OCI-LY3 (cell line): ENCODE measurements at regions not wholly inside any gene's neighbourhood (a gene's known extent, or its start where the extent isn't known, plus 50 kb on each side); places are given as distances from the start of the nearest gene placed in this dataset.
"Not testable (repeated sequence)": the region's sequence is repeated elsewhere in the genome, so short reads cannot be mapped to it uniquely, and the experiment has no call there.

ENCODE experiments used
- H2AFZ ChIP-seq: fragments of 200-600, 300-600 bp; shearing (Covaris generic); 2 replicates; pipeline ENCODE4 v1.6.0; 2014; ENCODE audit warnings: antibody characterized with exemption, low read depth, low read length
- H3K27ac ChIP-seq: fragments of 200-600, 300-600 bp; sonication (generic); 2 replicates; pipeline ENCODE4 v1.5.1; 2014; ENCODE audit warnings: mild to moderate bottlenecking, low read length, moderate library complexity, mixed read lengths
- H3K27me3 ChIP-seq: fragments of 200-600, 300-600 bp; sonication (generic); 2 replicates; pipeline ENCODE4 v1.6.1; 2014; ENCODE audit warnings: low read depth, low read length, mixed read lengths
- H3K36me3 ChIP-seq: fragments of 200-600, 300-600 bp; sonication (generic); replicated peaks from 2 replicates; pipeline ENCODE3; 2014; ENCODE audit warnings: low read depth, low read length, mixed read lengths
- H3K4me1 ChIP-seq: fragments of 300-600, 200-600 bp; sonication (generic); 2 replicates; pipeline ENCODE4 v1.6.1; 2014; ENCODE audit warnings: low read length, mixed read lengths
- H3K4me2 ChIP-seq: fragments of 200-600, 300-600 bp; sonication (generic); 2 replicates; pipeline ENCODE4 v1.6.1; 2014; ENCODE audit warnings: low read length, mixed read lengths
- H3K4me3 ChIP-seq: fragments of 300-600, 200-600 bp; sonication (generic); 2 replicates; pipeline ENCODE4 v1.5.1; 2014; ENCODE audit warnings: antibody characterized with exemption, mild to moderate bottlenecking, low read length, moderate library complexity
- H3K79me2 ChIP-seq: fragments of 300-600, 200-600 bp; shearing (Covaris generic); 2 replicates; pipeline ENCODE4 v1.6.1; 2014; ENCODE audit warnings: mild to moderate bottlenecking, low read length, mixed read lengths
- H3K9ac ChIP-seq: fragments of 300-600, 200-600 bp; shearing (Covaris generic); 2 replicates; pipeline ENCODE4 v1.6.0; 2014; ENCODE audit warnings: mild to moderate bottlenecking, low read length, moderate library complexity
- H3K9me3 ChIP-seq: fragments of 200-600, 300-600 bp; shearing (Covaris generic); 2 replicates; pipeline ENCODE4 v1.6.1; 2014; ENCODE audit warnings: low read length, mixed read lengths; ENCODE audit not compliant: insufficient read depth
- H4K20me1 ChIP-seq: fragments of 200-600, 300-600 bp; sonication (generic); 2 replicates; pipeline ENCODE4 v1.6.1; 2016; ENCODE audit warnings: low read length, mixed read lengths; ENCODE audit not compliant: insufficient read depth
- EZH2phosphoT487 ChIP-seq: fragments of 200-600 bp; shearing (Covaris generic); IDR thresholded peaks from 2 replicates; pipeline ENCODE4 v1.6.1; 2018; ENCODE audit warnings: antibody characterized with exemption, mixed run types, low read depth
- TF ChIP-seq, protein P1 (sequence below): fragments of 200-600, 300-600 bp; sonication (generic); IDR thresholded peaks from 2 replicates; pipeline ENCODE4 v1.5.1; 2014; ENCODE audit warnings: antibody characterized with exemption, low read length, low read depth

GRCh38 chr3:194956697-194957396 is 271.2 kb downstream of the FAM43A start:
- Histone ChIP-seq H3K79me2 (no peaks in the 10 kb centered on the region), H3K4me3 (no peak overlapping the region), H3K4me2 (no peak overlapping the region), H3K36me3 (no peaks in the 10 kb centered on the region), H3K27me3 (0 out of 2 replicates have a peak, but pooled peaks cover 8% of the 10 kb centered on the region), H3K9me3 (no peaks in the 10 kb centered on the region), H4K20me1 (no peaks in the 10 kb centered on the region), H3K9ac (no peak overlapping the region), H3K4me1 (no peaks in the 10 kb centered on the region), H3K27ac (no peak overlapping the region), H2AFZ (no peak overlapping the region)
- no peak for TF ChIP-seq EZH2phosphoT487

- H3K36me3 ChIP-seq, result no peaks in the 10 kb centered on the region
- H3K4me1 ChIP-seq, result no peaks in the 10 kb centered on the region
- no peak overlapping the region for H3K27ac ChIP-seq
- no peak overlapping the region for H3K4me2 ChIP-seq
- no peak overlapping the region for H2AFZ ChIP-seq
- H3K27me3 ChIP-seq, result 0 out of 2 replicates have a peak, but pooled peaks cover 8% of the 10 kb centered on the region
- no peaks in the 10 kb centered on the region for H3K79me2 ChIP-seq
- no peaks in the 10 kb centered on the region for H3K9me3 ChIP-seq
- H3K9ac ChIP-seq, result no peak overlapping the region
- no peak for TF ChIP-seq EZH2phosphoT487
- TF ChIP-seq, protein P1, sequence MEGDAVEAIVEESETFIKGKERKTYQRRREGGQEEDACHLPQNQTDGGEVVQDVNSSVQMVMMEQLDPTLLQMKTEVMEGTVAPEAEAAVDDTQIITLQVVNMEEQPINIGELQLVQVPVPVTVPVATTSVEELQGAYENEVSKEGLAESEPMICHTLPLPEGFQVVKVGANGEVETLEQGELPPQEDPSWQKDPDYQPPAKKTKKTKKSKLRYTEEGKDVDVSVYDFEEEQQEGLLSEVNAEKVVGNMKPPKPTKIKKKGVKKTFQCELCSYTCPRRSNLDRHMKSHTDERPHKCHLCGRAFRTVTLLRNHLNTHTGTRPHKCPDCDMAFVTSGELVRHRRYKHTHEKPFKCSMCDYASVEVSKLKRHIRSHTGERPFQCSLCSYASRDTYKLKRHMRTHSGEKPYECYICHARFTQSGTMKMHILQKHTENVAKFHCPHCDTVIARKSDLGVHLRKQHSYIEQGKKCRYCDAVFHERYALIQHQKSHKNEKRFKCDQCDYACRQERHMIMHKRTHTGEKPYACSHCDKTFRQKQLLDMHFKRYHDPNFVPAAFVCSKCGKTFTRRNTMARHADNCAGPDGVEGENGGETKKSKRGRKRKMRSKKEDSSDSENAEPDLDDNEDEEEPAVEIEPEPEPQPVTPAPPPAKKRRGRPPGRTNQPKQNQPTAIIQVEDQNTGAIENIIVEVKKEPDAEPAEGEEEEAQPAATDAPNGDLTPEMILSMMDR, result no peak
- no peak overlapping the region for H3K4me3 ChIP-seq
- H4K20me1 ChIP-seq, result no peaks in the 10 kb centered on the region
These were observed 272.1 kb downstream of the FAM43A start for GRCh38 chr3:194957743-194958240.

DNA sequence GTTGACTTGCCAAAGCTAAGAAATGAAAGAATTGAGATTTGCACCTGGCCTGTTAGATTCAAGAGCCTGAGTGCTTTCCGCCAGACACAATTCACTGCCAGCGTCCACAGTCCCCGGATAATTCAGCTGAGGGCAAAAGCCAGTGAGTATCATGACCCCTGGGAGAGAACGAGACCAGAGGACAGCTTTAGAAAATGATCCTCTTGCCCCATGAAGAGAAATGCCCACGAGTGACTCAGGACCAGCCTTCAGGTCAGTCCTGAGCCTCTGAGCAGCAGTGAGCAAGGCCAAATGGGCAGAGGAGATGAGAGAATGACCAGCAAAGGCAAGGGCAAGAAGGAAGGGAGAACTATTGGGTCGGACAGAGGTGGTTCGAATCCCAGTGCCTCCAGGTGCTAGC is 273.5 kb downstream of the FAM43A start:
- Histone ChIP-seq H3K27ac (no peak overlapping the region), H3K9me3 (no peaks in the 10 kb centered on the region), H2AFZ (no peak overlapping the region), H3K9ac (no peak overlapping the region), H3K36me3 (no peaks in the 10 kb centered on the region), H3K4me2 (no peak overlapping the region), H3K27me3 (0 out of 2 replicates have a peak, but pooled peaks cover 8% of the 10 kb centered on the region), H3K4me1 (no peaks in the 10 kb centered on the region), H4K20me1 (no peaks in the 10 kb centered on the region), H3K4me3 (no peak overlapping the region), H3K79me2 (no peaks in the 10 kb centered on the region)
- TF ChIP-seq, protein P1, result no peak
- no peak for TF ChIP-seq EZH2phosphoT487

GRCh38 chr3:194959666-194960065 is 274.0 kb downstream of the FAM43A start:
- H3K9ac ChIP-seq, H3K9me3 ChIP-seq, H4K20me1 ChIP-seq, H3K4me2 ChIP-seq, H3K27ac ChIP-seq, H3K4me3 ChIP-seq, H2AFZ ChIP-seq, H3K79me2 ChIP-seq, H3K4me1 ChIP-seq, H3K36me3 ChIP-seq, H3K27me3 ChIP-seq: not testable (repeated sequence)

DNA sequence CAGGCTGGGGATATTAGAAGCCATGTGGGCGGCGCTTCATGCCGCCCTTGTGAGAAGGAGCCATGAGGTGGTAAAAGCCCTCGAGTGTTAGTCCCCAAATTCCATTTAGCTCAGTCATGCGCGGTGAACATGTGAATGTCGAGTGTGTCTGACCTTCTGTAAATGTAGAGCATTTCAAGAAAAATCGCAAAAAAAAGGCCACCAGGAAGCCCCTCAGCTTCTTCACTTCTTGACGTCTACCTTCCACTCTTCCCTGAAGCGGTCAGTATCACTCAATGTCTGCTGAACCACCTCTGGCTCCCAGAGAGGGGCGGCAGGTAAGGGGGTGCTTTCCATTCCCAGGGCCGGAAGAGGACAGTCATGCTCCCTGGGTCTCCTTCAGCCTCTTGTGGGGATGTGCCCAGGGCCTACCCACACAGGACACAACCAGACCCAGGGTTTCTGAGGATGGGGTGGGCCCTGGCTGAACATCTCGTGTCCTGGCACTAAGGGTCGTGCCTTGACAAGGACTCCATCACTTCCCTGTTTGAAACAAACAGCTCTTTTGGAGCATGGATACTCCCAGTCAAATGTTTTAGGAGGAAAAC is 274.9 kb downstream of the FAM43A start:
- H3K9me3 ChIP-seq, result no peaks in the 10 kb centered on the region
- H3K36me3 ChIP-seq, result no peaks in the 10 kb centered on the region
- H3K4me2 ChIP-seq, result no peak overlapping the region
- no peak overlapping the region for H3K27ac ChIP-seq
- no peak overlapping the region for H3K9ac ChIP-seq
- H4K20me1 ChIP-seq, result no peaks in the 10 kb centered on the region
- H3K79me2 ChIP-seq, result no peaks in the 10 kb centered on the region
- H3K4me3 ChIP-seq, result no peak overlapping the region
- no peak overlapping the region for H2AFZ ChIP-seq
- H3K4me1 ChIP-seq, result no peaks in the 10 kb centered on the region
- no peak for TF ChIP-seq EZH2phosphoT487
- 0 out of 2 replicates have a peak, but pooled peaks cover 8% of the 10 kb centered on the region for H3K27me3 ChIP-seq
